ENCODE measurements at regions not wholly inside any gene's neighbourhood (a gene's known extent, or its start where the extent isn't known, plus 50 kb on each side); places are given as distances from the start of the nearest gene placed in this dataset.

DNA sequence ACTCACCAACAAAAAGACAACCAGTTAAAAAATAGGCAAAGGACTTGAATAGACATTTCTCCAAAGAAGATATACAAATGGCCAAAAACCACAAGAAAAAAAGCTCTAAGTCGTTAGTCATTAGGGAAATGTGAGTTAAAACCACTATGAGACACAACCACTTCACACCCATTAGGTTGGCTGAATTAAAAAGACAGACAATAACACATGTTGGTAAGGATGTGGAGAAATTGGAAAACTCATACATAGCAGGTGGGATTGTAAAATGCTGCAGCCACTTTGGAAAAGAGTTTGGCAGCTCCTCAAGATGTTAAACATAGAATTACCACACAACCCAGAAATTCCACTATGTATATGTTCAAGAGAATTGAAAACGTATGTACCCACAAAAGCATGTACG, 117.6 kb upstream of the SPATS2L start:
- Histone ChIP-seq H3K27me3 (replicated peaks; ENCODE audit: insufficient read depth) (no peaks in the 10 kb centered on the region), H3K4me1 (replicated peaks) (no peaks in the 10 kb centered on the region), H3K4me3 (no peak overlapping the region), H3K27ac (no peak overlapping the region), H3K36me3 (no peaks in the 10 kb centered on the region), H3K9me3 (no peaks in the 10 kb centered on the region)
- TF ChIP-seq POLR2A (IDR thresholded peaks at IDR 0.05) (no peak), CTCF (IDR thresholded peaks at IDR 0.05) (no peak)
- intact Hi-C loops (cut with DNase I): no loop called here
- no peak for DNase-seq (ENCODE audit: low spot score)
- 78% methylated on average over 3 of the region's 3 CpGs for WGBS

- intact Hi-C loops (cut with DNase I): no loop called here
- no peaks in the 10 kb centered on the region for H3K27me3 ChIP-seq (replicated peaks; ENCODE audit: insufficient read depth)
- no peaks in the 10 kb centered on the region for H3K36me3 ChIP-seq
- no peaks in the 10 kb centered on the region for H3K4me1 ChIP-seq (replicated peaks)
- TF ChIP-seq POLR2A (IDR thresholded peaks at IDR 0.05): no peak
- TF ChIP-seq POLR2AphosphoS5 (IDR thresholded peaks at IDR 0.05): no peak
- no peak for TF ChIP-seq CTCF (IDR thresholded peaks at IDR 0.05)
- no peak for DNase-seq (ENCODE audit: low spot score)
- 39% methylated on average over 2 of the region's 2 CpGs for WGBS
- no peak overlapping the region for H3K4me3 ChIP-seq
- no peaks in the 10 kb centered on the region for H3K9me3 ChIP-seq
- no peak overlapping the region for H3K27ac ChIP-seq
Measured at GRCh38 chr2:200189964-200190363, 116.5 kb upstream of the SPATS2L start.

DNA sequence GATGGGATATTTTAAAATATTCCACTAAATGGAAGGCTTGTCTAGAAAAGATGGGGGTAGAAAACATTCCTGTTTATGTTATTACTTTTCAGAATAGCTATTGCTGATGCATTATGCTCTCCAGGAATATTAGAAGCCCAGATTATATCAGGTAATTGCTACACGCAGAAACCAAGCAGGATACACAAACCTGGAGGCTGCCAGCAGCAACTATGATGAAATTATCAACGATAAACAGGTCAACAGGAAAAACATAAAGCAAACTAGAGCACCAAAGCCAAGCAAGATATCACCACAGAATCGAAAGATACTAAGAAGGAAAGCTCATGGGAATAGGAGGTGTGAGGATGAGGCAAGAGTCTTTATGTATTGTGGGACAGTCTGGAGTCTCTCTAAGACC, 113.2 kb upstream of the SPATS2L start:
- no peak overlapping the region for H3K27ac ChIP-seq
- no peaks in the 10 kb centered on the region for H3K27me3 ChIP-seq (replicated peaks; ENCODE audit: insufficient read depth)
- no peak for DNase-seq (ENCODE audit: low spot score)
- no peaks in the 10 kb centered on the region for H3K4me1 ChIP-seq (replicated peaks)
- no peak overlapping the region for H3K4me3 ChIP-seq
- 86% methylated on average over 3 of the region's 3 CpGs for WGBS
- TF ChIP-seq POLR2AphosphoS5 (IDR thresholded peaks at IDR 0.05) (no peak), CTCF (IDR thresholded peaks at IDR 0.05) (no peak), POLR2A (IDR thresholded peaks at IDR 0.05) (no peak)
- no peaks in the 10 kb centered on the region for H3K36me3 ChIP-seq
- intact Hi-C loops (cut with DNase I): no loop called here
- no peaks in the 10 kb centered on the region for H3K9me3 ChIP-seq

DNA sequence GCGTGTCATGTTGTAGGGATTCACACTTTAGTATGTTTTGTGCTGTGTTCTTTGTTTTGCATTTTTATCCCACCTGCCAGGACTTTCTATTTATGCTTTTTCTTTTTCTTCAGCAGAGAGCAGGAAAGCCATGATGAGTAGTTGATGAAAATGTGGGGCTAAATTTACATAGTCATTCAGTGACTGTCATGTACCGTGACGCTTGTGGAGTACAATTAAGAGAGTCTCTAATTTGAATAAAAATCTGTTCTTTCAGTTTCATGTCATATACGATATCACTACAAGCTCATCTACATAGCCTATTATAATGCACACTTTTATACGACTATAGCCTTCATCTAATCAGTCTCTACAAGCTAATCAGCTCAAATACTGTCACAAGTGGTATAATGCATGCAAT, 112.7 kb upstream of the SPATS2L start:
- WGBS: 91% methylated on average over 5 of the region's 5 CpGs
- H3K9me3 ChIP-seq: no peaks in the 10 kb centered on the region
- no peak overlapping the region for H3K27ac ChIP-seq
- no peaks in the 10 kb centered on the region for H3K27me3 ChIP-seq (replicated peaks; ENCODE audit: insufficient read depth)
- TF ChIP-seq POLR2AphosphoS5 (IDR thresholded peaks at IDR 0.05): no peak
- TF ChIP-seq CTCF (IDR thresholded peaks at IDR 0.05): no peak
- no peak for TF ChIP-seq POLR2A (IDR thresholded peaks at IDR 0.05)
- H3K4me1 ChIP-seq (replicated peaks): no peaks in the 10 kb centered on the region
- H3K4me3 ChIP-seq: no peak overlapping the region
- DNase-seq (ENCODE audit: low spot score): no peak
- H3K36me3 ChIP-seq: no peaks in the 10 kb centered on the region
- intact Hi-C loops (cut with DNase I): no loop called here

- H3K36me3 ChIP-seq: no peaks in the 10 kb centered on the region
- H3K4me3 ChIP-seq: no peak overlapping the region
- H3K4me1 ChIP-seq (replicated peaks): no peaks in the 10 kb centered on the region
- intact Hi-C loops (cut with DNase I): no loop called here
- no peaks in the 10 kb centered on the region for H3K27me3 ChIP-seq (replicated peaks; ENCODE audit: insufficient read depth)
- WGBS: 92% methylated on average over 4 of the region's 4 CpGs
- no peak for DNase-seq (ENCODE audit: low spot score)
- H3K9me3 ChIP-seq: no peaks in the 10 kb centered on the region
- TF ChIP-seq POLR2A (IDR thresholded peaks at IDR 0.05): no peak
- TF ChIP-seq CTCF (IDR thresholded peaks at IDR 0.05): no peak
- no peak for TF ChIP-seq POLR2AphosphoS5 (IDR thresholded peaks at IDR 0.05)
- no peak overlapping the region for H3K27ac ChIP-seq
Measured at GRCh38 chr2:200194746-200195145, 111.7 kb upstream of the SPATS2L start.
